Ovary (tissue), 3 donors: ENCODE measurements at regions not wholly inside any gene's neighbourhood (a gene's known extent, or its start where the extent isn't known, plus 50 kb on each side); places are given as distances from the start of the nearest gene placed in this dataset.

Experiments
- CTCF ChIP-seq, 3 donors: fragments of 450-650 bp in 2 of 3; fragments of 200-600 bp in 1 of 3; IDR thresholded peaks; one replicate each; pipeline versions ENCODE4 v1.5.1 to v1.8.0; 2016 to 2022; ENCODE audit warnings: antibody characterized with exemption in 3 of 3, mild to moderate bottlenecking in 1 of 3
- EP300 ChIP-seq: sonication (generic); formaldehyde crosslinking; IDR thresholded peaks from one replicate; pipeline ENCODE4 v1.6.1; 2017; ENCODE audit warnings: antibody characterized with exemption
- POLR2A ChIP-seq: fragments of 450-650 bp; IDR thresholded peaks from one replicate; pipeline ENCODE4 v1.6.1; 2017; ENCODE audit warnings: antibody characterized with exemption, mild to moderate bottlenecking, moderate library complexity
- donor health status: DM: no; HTN: no; CAD: no.

- no peak for TF ChIP-seq EP300
- no peak for TF ChIP-seq CTCF (IDR thresholded peaks at IDR 0.05)
- TF ChIP-seq POLR2A: no peak
These were observed 970.7 kb upstream of the FBXO33 start for GRCh38 chr14:40402957-40403356.
